H9 (cell line): ENCODE measurements at regions not wholly inside any gene's neighbourhood (a gene's known extent, or its start where the extent isn't known, plus 50 kb on each side); places are given as distances from the start of the nearest gene placed in this dataset.

Source experiments
- DNase-seq: peaks from one replicate; pipeline ENCODE4 v3.0.0-alpha.2; 2017
- H2AFZ ChIP-seq: one replicate; pipeline ENCODE4 v1.6.1; 2013; ENCODE audit warnings: mild to moderate bottlenecking, low read length, control low read depth, moderate library complexity
- H2AK5ac ChIP-seq: 2 replicates; pipeline ENCODE4 v1.6.1; 2013; ENCODE audit warnings: low read length, control low read depth, mixed read lengths; ENCODE audit not compliant: insufficient read length
- H2BK120ac ChIP-seq: one replicate; pipeline ENCODE4 v1.6.1; 2013; ENCODE audit warnings: low read depth, mild to moderate bottlenecking, low read length, control low read depth, inconsistent platforms; ENCODE audit not compliant: poor library complexity, severe bottlenecking
- H2BK12ac ChIP-seq: 2 replicates; pipeline ENCODE4 v1.6.1; 2013; ENCODE audit warnings: low read length, control low read depth, mixed read lengths, low read depth; ENCODE audit not compliant: insufficient read length
- H2BK15ac ChIP-seq: 2 replicates; pipeline ENCODE4 v1.6.1; 2013; ENCODE audit warnings: low read depth, low read length, control low read depth
- H2BK20ac ChIP-seq: one replicate; pipeline ENCODE4 v1.6.1; 2013; ENCODE audit warnings: low read depth, mild to moderate bottlenecking, low read length, control low read depth, inconsistent platforms; ENCODE audit not compliant: poor library complexity, severe bottlenecking
- H2BK5ac ChIP-seq: 2 replicates; pipeline ENCODE4 v1.6.1; 2013; ENCODE audit warnings: low read length, control low read depth, mixed read lengths; ENCODE audit not compliant: insufficient read length
- H3K14ac ChIP-seq: 2 replicates; pipeline ENCODE4 v1.6.1; 2013; ENCODE audit warnings: low read length, control low read depth; ENCODE audit not compliant: insufficient read depth
- H3K18ac ChIP-seq: 2 replicates; pipeline ENCODE4 v1.6.1; 2013; ENCODE audit warnings: low read depth, mild to moderate bottlenecking, mixed read lengths, low read length, control low read depth; ENCODE audit not compliant: insufficient read length
- H3K23ac ChIP-seq: 2 replicates; pipeline ENCODE4 v1.6.1; 2013; ENCODE audit warnings: low read length, control low read depth, mixed read lengths, low read depth; ENCODE audit not compliant: insufficient read length
- H3K23me2 ChIP-seq: 2 replicates; pipeline ENCODE4 v1.6.1; 2013; ENCODE audit warnings: low read depth, mild to moderate bottlenecking, mixed read lengths, low read length, control low read depth; ENCODE audit not compliant: insufficient read length, poor library complexity, severe bottlenecking
- H3K27ac ChIP-seq: 2 replicates; pipeline ENCODE4 v1.5.1; 2013; ENCODE audit warnings: low read length, control low read depth, mixed read lengths, low read depth; ENCODE audit not compliant: insufficient read length
- H3K27me3 ChIP-seq: 2 replicates; pipeline ENCODE4 v1.6.1; 2013; ENCODE audit warnings: low read length, control low read depth, inconsistent platforms; ENCODE audit not compliant: insufficient read depth
- H3K4ac ChIP-seq: 2 replicates; pipeline ENCODE4 v1.6.1; 2013; ENCODE audit warnings: low read depth, mild to moderate bottlenecking, control low read depth, inconsistent platforms, low read length, moderate library complexity
- H3K4me1 ChIP-seq: 2 replicates; pipeline ENCODE4 v1.6.1; 2013; ENCODE audit warnings: low read length, control low read depth, inconsistent platforms; ENCODE audit not compliant: insufficient read depth
- H3K4me2 ChIP-seq: 2 replicates; pipeline ENCODE4 v1.6.1; 2013; ENCODE audit warnings: low read length, control low read depth, mixed read lengths; ENCODE audit not compliant: insufficient read length, insufficient read depth
- H3K56ac ChIP-seq: 2 replicates; pipeline ENCODE4 v1.6.1; 2013; ENCODE audit warnings: low read depth, mild to moderate bottlenecking, mixed read lengths, low read length, control low read depth; ENCODE audit not compliant: insufficient read length
- H3K79me1 ChIP-seq: 2 replicates; pipeline ENCODE4 v1.6.1; 2013; ENCODE audit warnings: low read depth, mild to moderate bottlenecking, moderate library complexity, low read length, control low read depth, inconsistent platforms; ENCODE audit not compliant: insufficient read depth, poor library complexity, severe bottlenecking
- H3K79me2 ChIP-seq: 2 replicates; pipeline ENCODE4 v1.6.1; 2013; ENCODE audit warnings: low read length, control low read depth, inconsistent platforms; ENCODE audit not compliant: insufficient read depth
- H3K9ac ChIP-seq: 2 replicates; pipeline ENCODE4 v1.6.1; 2013; ENCODE audit warnings: low read length, control low read depth, mixed read lengths; ENCODE audit not compliant: insufficient read length; ENCODE audit errors: extremely low read depth
- H3K9me3 ChIP-seq: one replicate; pipeline ENCODE4 v1.6.1; 2013; ENCODE audit warnings: low read depth, low read length, inconsistent platforms; ENCODE audit not compliant: control insufficient read depth
- H3T11ph ChIP-seq: one replicate; pipeline ENCODE4 v1.6.1; 2013; ENCODE audit warnings: mild to moderate bottlenecking, low read length, control low read depth, inconsistent platforms
- H4K20me1 ChIP-seq: one replicate; pipeline ENCODE4 v1.6.1; 2013; ENCODE audit not compliant: control insufficient read depth, insufficient read length, insufficient read depth
- H4K5ac ChIP-seq: 2 replicates; pipeline ENCODE4 v1.6.1; 2013; ENCODE audit warnings: low read depth, mild to moderate bottlenecking, mixed read lengths, low read length, control low read depth; ENCODE audit not compliant: insufficient read length
- H4K8ac ChIP-seq: replicated peaks from 2 replicates; pipeline ENCODE4 v1.6.1; 2013; ENCODE audit warnings: low read length, control low read depth, mixed read lengths, low read depth; ENCODE audit not compliant: insufficient read length
- H4K91ac ChIP-seq: 2 replicates; pipeline ENCODE4 v1.6.1; 2013; ENCODE audit warnings: low read depth, mild to moderate bottlenecking, moderate library complexity, mixed read lengths, low read length, control low read depth; ENCODE audit not compliant: insufficient read length
- H3K27ac Mint-ChIP-seq, 3 experiments: 2 replicates in 2 of 3; 3 replicates in 1 of 3; pipeline ENCODE4 v1.8.0; 2020 to 2021; ENCODE audit warnings: mixed read lengths in 3 of 3, mild to moderate bottlenecking in 1 of 3, moderate library complexity in 1 of 3
- H3K27me3 Mint-ChIP-seq: 2 replicates; pipeline ENCODE4 v1.8.0; 2021; ENCODE audit warnings: low read depth, mild to moderate bottlenecking, moderate library complexity, mixed read lengths
- H3K36me3 Mint-ChIP-seq, 3 experiments: 2 replicates in 2 of 3; 3 replicates in 1 of 3; pipeline ENCODE4 v1.8.0; 2020 to 2021; ENCODE audit warnings: low read depth in 3 of 3, mixed read lengths in 3 of 3; ENCODE audit not compliant: insufficient read depth in 1 of 3
- H3K4me1 Mint-ChIP-seq, 2 experiments: 2 replicates each; pipeline ENCODE4 v1.8.0; 2020; ENCODE audit warnings: mixed read lengths in 2 of 2
- H3K4me3 Mint-ChIP-seq, 2 experiments: 2 replicates in 1 of 2; 3 replicates in 1 of 2; pipeline ENCODE4 v1.8.0; 2020 to 2021; ENCODE audit warnings: mild to moderate bottlenecking in 2 of 2, mixed read lengths in 2 of 2, moderate library complexity in 1 of 2
- H3K9me3 Mint-ChIP-seq, 2 experiments: 2 replicates in 1 of 2; 3 replicates in 1 of 2; pipeline ENCODE4 v1.8.0; 2020; ENCODE audit warnings: mild to moderate bottlenecking in 2 of 2, mixed read lengths in 2 of 2, moderate library complexity in 1 of 2
- WGBS: extraction: QIAGEN DNeasy Blood & Tissue Kit; methylation state at CpG from one replicate; pipeline ENCODE4 v1.1.7; 2013; ENCODE audit warnings: missing lambda C conversion rate, low lambda C conversion rate, mixed read lengths; ENCODE audit not compliant: insufficient read length; ENCODE audit errors: extremely low coverage; 5-methylcytosine and 5-hydroxymethylcytosine counted together
- TF ChIP-seq, protein P1 (sequence below): fragments of 200-600 bp; sonication (generic); conservative IDR thresholded peaks from 3 replicates; pipeline ENCODE4 v1.8.0; 2021; ENCODE audit warnings: antibody characterized with exemption, mild to moderate bottlenecking

GRCh38 chr2:163046615-163047014, 208.0 kb upstream of the KCNH7 start:
- Histone ChIP-seq H4K5ac (no peak overlapping the region), H4K20me1 (no peaks in the 10 kb centered on the region), H2BK15ac (no peak overlapping the region), H3K27me3 (no peaks in the 10 kb centered on the region), H4K8ac (no peak overlapping the region), H2AK5ac (no peak overlapping the region), H3K18ac (no peak overlapping the region), H3K27ac (no peak overlapping the region), H3K14ac (no peak overlapping the region), H3K4me2 (no peak overlapping the region), H3K9me3 (no peaks in the 10 kb centered on the region), H3K4ac (no peak overlapping the region), H2BK120ac (no peak overlapping the region), H3K4me1 (no peaks in the 10 kb centered on the region), H3T11ph (no peak overlapping the region), H3K79me1 (no peaks in the 10 kb centered on the region), H2BK5ac (no peak overlapping the region), H3K9ac (no peak overlapping the region), H3K23ac (no peak overlapping the region), H3K56ac (no peak overlapping the region), H2AFZ (no peak overlapping the region), H2BK12ac (no peak overlapping the region), H4K91ac (no peak overlapping the region), H3K79me2 (no peaks in the 10 kb centered on the region), H3K23me2 (no peaks in the 10 kb centered on the region), H2BK20ac (no peak overlapping the region)
- H3K4me3 Mint-ChIP-seq: no peak overlapping the region
- H3K27me3 Mint-ChIP-seq: no peaks in the 10 kb centered on the region
- no peaks in the 10 kb centered on the region for H3K36me3 Mint-ChIP-seq
- TF ChIP-seq, protein P1, sequence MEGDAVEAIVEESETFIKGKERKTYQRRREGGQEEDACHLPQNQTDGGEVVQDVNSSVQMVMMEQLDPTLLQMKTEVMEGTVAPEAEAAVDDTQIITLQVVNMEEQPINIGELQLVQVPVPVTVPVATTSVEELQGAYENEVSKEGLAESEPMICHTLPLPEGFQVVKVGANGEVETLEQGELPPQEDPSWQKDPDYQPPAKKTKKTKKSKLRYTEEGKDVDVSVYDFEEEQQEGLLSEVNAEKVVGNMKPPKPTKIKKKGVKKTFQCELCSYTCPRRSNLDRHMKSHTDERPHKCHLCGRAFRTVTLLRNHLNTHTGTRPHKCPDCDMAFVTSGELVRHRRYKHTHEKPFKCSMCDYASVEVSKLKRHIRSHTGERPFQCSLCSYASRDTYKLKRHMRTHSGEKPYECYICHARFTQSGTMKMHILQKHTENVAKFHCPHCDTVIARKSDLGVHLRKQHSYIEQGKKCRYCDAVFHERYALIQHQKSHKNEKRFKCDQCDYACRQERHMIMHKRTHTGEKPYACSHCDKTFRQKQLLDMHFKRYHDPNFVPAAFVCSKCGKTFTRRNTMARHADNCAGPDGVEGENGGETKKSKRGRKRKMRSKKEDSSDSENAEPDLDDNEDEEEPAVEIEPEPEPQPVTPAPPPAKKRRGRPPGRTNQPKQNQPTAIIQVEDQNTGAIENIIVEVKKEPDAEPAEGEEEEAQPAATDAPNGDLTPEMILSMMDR: no peak
- H3K4me1 Mint-ChIP-seq: no peaks in the 10 kb centered on the region
- H3K27ac Mint-ChIP-seq: no peak overlapping the region
- no CpG with 5 or more reads among the region's 2 CpGs for WGBS
- H3K9me3 Mint-ChIP-seq: no peaks in the 10 kb centered on the region
- no peak for DNase-seq
